B cell (primary cell): ENCODE measurements at regions not wholly inside any gene's neighbourhood (a gene's known extent, or its start where the extent isn't known, plus 50 kb on each side); places are given as distances from the start of the nearest gene placed in this dataset.

ENCODE experiments used
- ATAC-seq: fragments of 200-7000 bp; cut with Tn5 transposase; one replicate; pipeline ENCODE4 v1.10.0; 2021; ENCODE audit warnings: low read depth, mild to moderate bottlenecking, moderate number of reproducible peaks, moderate library complexity
- CTCF ChIA-PET: fragments of 350-600 bp; sonication (Branson Sonifier 250); formaldehyde crosslinking; loops from one replicate; lab custom pipeline; 2021; ENCODE audit warnings: antibody characterized with exemption, inconsistent platforms; lab: Charles Lee
- POLR2A ChIA-PET: fragments of 350-600 bp; sonication (Branson Sonifier 250); formaldehyde crosslinking; loops from one replicate; lab custom pipeline; 2021; ENCODE audit warnings: antibody characterized with exemption; lab: Charles Lee
- DNase-seq: peaks from one replicate; pipeline ENCODE4 v3.0.0; 2013
- H2AFZ ChIP-seq: 2 replicates; pipeline ENCODE4 v1.6.1; 2012; ENCODE audit warnings: mild to moderate bottlenecking, low read depth, low read length; ENCODE audit not compliant: insufficient read depth, poor library complexity, severe bottlenecking
- H3K27ac ChIP-seq, 2 donors: 1 replicate in 1 of 2; 2 replicates in 1 of 2; pipeline ENCODE4 v1.5.1; 2012 to 2013; ENCODE audit warnings: low read length in 2 of 2, mild to moderate bottlenecking in 2 of 2, moderate library complexity in 1 of 2
- H3K27me3 ChIP-seq, 4 experiments: fragments of 200-600 bp in 1 of 4; sonication (generic) in 1 of 4; replicated peaks in 1 of 4; 1 replicate in 2 of 4; 2 replicates in 2 of 4; pipeline versions ENCODE4 v1.6.1 to v1.7.0; 2013 to 2016; ENCODE audit warnings: low read length in 3 of 4, mild to moderate bottlenecking in 2 of 4, mixed read lengths in 1 of 4, moderate library complexity in 1 of 4; ENCODE audit not compliant: insufficient read depth in 4 of 4, control insufficient read depth in 3 of 4; ENCODE audit errors: control extremely low read depth in 1 of 4
- H3K36me3 ChIP-seq, 2 experiments: replicated peaks in 1 of 2; 1 replicate in 1 of 2; 2 replicates in 1 of 2; pipeline versions ENCODE4 v1.6.1 to v1.7.1; 2013; ENCODE audit warnings: low read length in 1 of 2; ENCODE audit not compliant: insufficient read depth in 2 of 2, control insufficient read depth in 1 of 2; ENCODE audit errors: control extremely low read depth in 1 of 2, extremely low read depth in 1 of 2
- H3K4me1 ChIP-seq, 2 donors: fragments of 200-600 bp in 1 of 2; sonication (generic) in 1 of 2; 1 replicate in 1 of 2; 2 replicates in 1 of 2; pipeline versions ENCODE4 v1.5.1 to v1.6.1; 2013 to 2017; ENCODE audit warnings: low read length in 2 of 2; ENCODE audit not compliant: control insufficient read depth in 2 of 2, insufficient read depth in 2 of 2
- H3K4me2 ChIP-seq: replicated peaks from 2 replicates; pipeline ENCODE3; 2012; ENCODE audit warnings: mild to moderate bottlenecking, low read depth, low read length; ENCODE audit not compliant: poor library complexity, severe bottlenecking
- H3K4me3 ChIP-seq, 5 experiments: fragments of 200-600 bp in 1 of 5; sonication (generic) in 1 of 5; 1 replicate in 3 of 5; 2 replicates in 2 of 5; pipeline versions ENCODE4 v1.5.1 to v1.7.0; 2011 to 2016; ENCODE audit warnings: low read length in 4 of 5, mild to moderate bottlenecking in 4 of 5, low read depth in 2 of 5, control low read depth in 1 of 5, moderate library complexity in 1 of 5; ENCODE audit not compliant: insufficient read depth in 1 of 5; ENCODE audit errors: control extremely low read depth in 1 of 5, extremely low read depth in 1 of 5
- H3K79me2 ChIP-seq: fragments of 200-600 bp; sonication (generic); one replicate; pipeline ENCODE4 v1.6.0; 2016; ENCODE audit warnings: low read length; ENCODE audit not compliant: control insufficient read depth, insufficient read depth
- H3K9ac ChIP-seq: fragments of 200-600 bp; sonication (generic); 2 replicates; pipeline ENCODE4 v1.6.1; 2017; ENCODE audit warnings: mild to moderate bottlenecking, low read length, moderate library complexity
- H3K9me3 ChIP-seq, 3 donors: one replicate each; pipeline versions ENCODE4 v1.6.1 to v1.7.1; 2013; ENCODE audit warnings: low read length in 2 of 3; ENCODE audit not compliant: control insufficient read depth in 2 of 3, insufficient read depth in 1 of 3; ENCODE audit errors: control extremely low read depth in 1 of 3
- H4K20me1 ChIP-seq: 2 replicates; pipeline ENCODE4 v1.6.0; 2012; ENCODE audit warnings: mild to moderate bottlenecking, low read length; ENCODE audit not compliant: insufficient read depth, control insufficient read depth, poor library complexity, severe bottlenecking
- H3K27ac Mint-ChIP-seq: one replicate; pipeline ENCODE4 v1.8.0; 2021; ENCODE audit warnings: mixed read lengths
- H3K27me3 Mint-ChIP-seq: one replicate; pipeline ENCODE4 v1.8.0; 2021; ENCODE audit warnings: mixed read lengths
- H3K4me1 Mint-ChIP-seq: one replicate; pipeline ENCODE4 v1.8.0; 2021; ENCODE audit warnings: mixed read lengths
- H3K4me3 Mint-ChIP-seq: one replicate; pipeline ENCODE4 v1.8.0; 2021; ENCODE audit warnings: mixed read lengths
- H3K9me3 Mint-ChIP-seq: one replicate; pipeline ENCODE4 v1.8.0; 2022; ENCODE audit warnings: mixed read lengths; ENCODE audit not compliant: insufficient read depth
- CTCF ChIP-seq: fragments of 200-600 bp; IDR thresholded peaks from one replicate; pipeline ENCODE4 v1.8.0; 2022; ENCODE audit warnings: antibody characterized with exemption, mild to moderate bottlenecking
- EZH2 ChIP-seq: IDR thresholded peaks from 2 replicates; pipeline ENCODE4 v1.6.1; 2012; ENCODE audit warnings: borderline replicate concordance, low read depth, mild to moderate bottlenecking, moderate library complexity, low read length; ENCODE audit not compliant: insufficient read depth, poor library complexity, severe bottlenecking
- WGBS: methylation state at CpG from one replicate; pipeline ENCODE4 v1.1.5; 2013; ENCODE audit warnings: missing lambda C conversion rate; ENCODE audit not compliant: insufficient coverage; 5-methylcytosine and 5-hydroxymethylcytosine counted together
- intact Hi-C: fragments of 100-400 bp; cut with micrococcal nuclease; formaldehyde crosslinking; loops from one replicate; pipeline ENCODE4 v1.10.0; 2022

GRCh38 chr2:41973871-41974270 is 74.0 kb upstream of the PKDCC start:
- WGBS: 64% methylated on average over 1 of the region's 4 CpGs
- no peak overlapping the region for H3K4me2 ChIP-seq
- intact Hi-C loops: no loop called here
- ATAC-seq (no peak), DNase-seq (no peak)
- TF ChIP-seq CTCF: no peak
- no peak for TF ChIP-seq EZH2
- H3K9me3 ChIP-seq: peaks cover 0 to 5% (median 0%) of the 10 kb centered on the region in 3 donors
- Mint-ChIP-seq H3K4me3 (no peak overlapping the region), H3K27me3 (peaks cover 18% of the 10 kb centered on the region), H3K27ac (no peak overlapping the region), H3K9me3 (no peaks in the 10 kb centered on the region), H3K4me1 (no peaks in the 10 kb centered on the region)
- H3K79me2 ChIP-seq: no peaks in the 10 kb centered on the region
- no peaks in the 10 kb centered on the region for H3K27me3 ChIP-seq
- no peak overlapping the region for H3K4me3 ChIP-seq
- H2AFZ ChIP-seq: no peak overlapping the region
- ChIA-PET CTCF (no interaction called here), POLR2A (no interaction called here)
- H3K4me1 ChIP-seq: no peaks in the 10 kb centered on the region
- H4K20me1 ChIP-seq: no peaks in the 10 kb centered on the region
- no peaks in the 10 kb centered on the region for H3K36me3 ChIP-seq
- H3K27ac ChIP-seq: no peak overlapping the region
- H3K9ac ChIP-seq: no peak overlapping the region

DNA sequence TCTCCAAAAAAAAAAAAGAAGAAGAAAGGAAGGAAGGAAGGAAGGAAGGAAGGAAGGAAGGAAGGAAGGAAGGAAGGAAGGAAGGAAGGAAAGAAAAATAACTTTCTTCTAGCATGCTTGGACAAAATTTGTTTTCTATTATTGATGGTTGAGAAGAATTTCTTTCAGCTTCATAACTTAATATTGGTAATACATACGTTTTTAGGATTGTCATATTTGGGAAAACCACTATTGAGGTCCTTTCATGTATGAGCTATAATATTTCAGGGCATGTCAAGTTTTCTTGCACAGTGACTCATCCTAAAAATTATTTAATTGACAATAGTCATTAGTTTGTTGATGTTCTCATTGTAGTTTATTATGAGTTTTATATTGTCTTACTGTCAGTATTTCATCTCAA is 66.4 kb upstream of the PKDCC start:
- Histone ChIP-seq H3K4me2 (no peak overlapping the region), H3K4me3 (no peak overlapping the region), H3K79me2 (no peaks in the 10 kb centered on the region), H4K20me1 (no peaks in the 10 kb centered on the region), H3K9ac (no peak overlapping the region), H3K4me1 (no peaks in the 10 kb centered on the region), H3K27ac (no peak overlapping the region), H3K27me3 (no peaks in the 10 kb centered on the region), H2AFZ (no peak overlapping the region), H3K9me3 (no peaks in the 10 kb centered on the region), H3K36me3 (no peaks in the 10 kb centered on the region)
- intact Hi-C loops: no loop called here
- Mint-ChIP-seq H3K4me1 (no peaks in the 10 kb centered on the region), H3K4me3 (no peak overlapping the region), H3K27me3 (peaks cover 26% of the 10 kb centered on the region), H3K9me3 (no peaks in the 10 kb centered on the region), H3K27ac (no peak overlapping the region)
- ATAC-seq: no peak
- ChIA-PET CTCF (no interaction called here), POLR2A (no interaction called here)
- no peak for DNase-seq
- no CpG with 5 or more reads among the region's 1 CpG for WGBS
- TF ChIP-seq EZH2 (no peak), CTCF (no peak)
